Thymus (tissue), 11 donors: ENCODE measurements at regions not wholly inside any gene's neighbourhood (a gene's known extent, or its start where the extent isn't known, plus 50 kb on each side); places are given as distances from the start of the nearest gene placed in this dataset.

ENCODE experiments used
- DNase-seq, 9 donors: peaks; one replicate each; pipeline ENCODE4 v3.0.0-alpha.2; 2013; ENCODE audit warnings: low spot score in 9 of 9, low read depth in 6 of 9, missing footprints in 1 of 9
- H3K27ac ChIP-seq, 2 donors: one replicate each; pipeline ENCODE4 v1.5.1; 2013; ENCODE audit warnings: control low read depth in 1 of 2, low read depth in 1 of 2, low read length in 1 of 2, mild to moderate bottlenecking in 1 of 2, moderate library complexity in 1 of 2
- H3K27me3 ChIP-seq, 2 donors: one replicate each; pipeline ENCODE4 v1.5.1; 2013; ENCODE audit warnings: low read length in 1 of 2; ENCODE audit not compliant: control insufficient read depth in 2 of 2, insufficient read depth in 1 of 2
- H3K36me3 ChIP-seq, 2 donors: one replicate each; pipeline ENCODE4 v1.5.1; 2013; ENCODE audit warnings: low read length in 1 of 2, mild to moderate bottlenecking in 1 of 2, moderate library complexity in 1 of 2; ENCODE audit not compliant: control insufficient read depth in 2 of 2, insufficient read depth in 2 of 2
- H3K4me1 ChIP-seq, 2 donors: one replicate each; pipeline ENCODE4 v1.5.1; 2013; ENCODE audit warnings: low read length in 2 of 2; ENCODE audit not compliant: control insufficient read depth in 2 of 2, insufficient read depth in 2 of 2
- H3K4me3 ChIP-seq, 2 donors: one replicate each; pipeline ENCODE4 v1.5.1; 2013; ENCODE audit warnings: low read length in 2 of 2, control low read depth in 1 of 2, mild to moderate bottlenecking in 1 of 2
- H3K9me3 ChIP-seq, 2 donors: one replicate each; pipeline ENCODE4 v1.5.1; 2013; ENCODE audit warnings: low read length in 1 of 2, mild to moderate bottlenecking in 1 of 2; ENCODE audit not compliant: control insufficient read depth in 2 of 2, insufficient read depth in 1 of 2
- WGBS: extraction: QIAGEN DNeasy Blood & Tissue Kit; methylation state at CpG from one replicate; pipeline ENCODE4 v1.1.7; 2013; 5-methylcytosine and 5-hydroxymethylcytosine counted together
- donor health status: healthy.

DNA sequence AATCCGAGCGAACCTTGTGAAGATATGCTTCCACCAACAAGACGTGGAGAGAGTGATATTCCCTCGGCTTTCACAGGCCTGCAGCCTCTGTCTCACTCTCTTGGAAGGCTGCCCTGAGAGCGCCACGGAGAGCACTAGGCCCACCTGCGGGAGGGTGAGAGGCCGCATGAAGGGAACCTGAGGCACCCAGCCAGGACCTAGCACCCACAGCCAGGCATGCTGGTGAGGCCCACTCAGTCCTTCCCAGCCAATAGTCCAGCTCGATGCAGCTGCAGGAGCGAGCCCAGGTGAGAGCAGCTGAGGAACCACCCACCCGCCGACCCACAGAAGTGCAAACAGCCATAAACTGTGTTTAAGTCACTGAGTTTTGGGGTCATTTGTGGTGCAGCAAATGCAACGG, 227.2 kb downstream of the QKI start:
- Histone ChIP-seq H3K36me3 (no peaks in the 10 kb centered on the region), H3K4me1 (no peaks in the 10 kb centered on the region), H3K27me3 (no peaks in the 10 kb centered on the region), H3K27ac (no peak overlapping the region), H3K9me3 (no peaks in the 10 kb centered on the region), H3K4me3 (no peak overlapping the region)
- 95% methylated on average over 13 of the region's 13 CpGs for WGBS
- DNase-seq: no peak

DNA sequence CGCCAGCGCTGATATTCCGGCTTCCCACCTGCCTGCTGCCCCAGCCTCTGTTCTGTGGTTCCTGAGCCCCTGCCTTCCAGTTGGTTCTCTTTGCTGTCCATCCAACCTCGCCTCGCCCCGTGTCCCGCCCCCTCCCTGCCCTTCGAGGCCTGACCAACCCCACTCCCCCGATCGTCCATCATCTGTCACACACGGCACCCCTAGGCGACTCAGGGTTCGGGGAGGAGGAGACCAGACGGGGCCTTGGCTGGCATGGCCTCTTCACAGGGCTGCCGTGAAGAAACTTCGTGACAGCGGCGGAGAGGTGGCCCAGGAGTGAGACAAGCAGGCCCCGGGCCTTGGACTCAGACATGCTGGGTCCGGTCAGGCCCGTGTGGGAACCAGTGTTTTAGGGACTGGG, 226.1 kb downstream of the QKI start:
- DNase-seq: no peak
- Histone ChIP-seq H3K4me1 (no peaks in the 10 kb centered on the region), H3K4me3 (no peak overlapping the region), H3K9me3 (no peaks in the 10 kb centered on the region), H3K27ac (no peak overlapping the region), H3K27me3 (no peaks in the 10 kb centered on the region), H3K36me3 (no peaks in the 10 kb centered on the region)
- 95% methylated on average over 21 of the region's 21 CpGs for WGBS

DNA sequence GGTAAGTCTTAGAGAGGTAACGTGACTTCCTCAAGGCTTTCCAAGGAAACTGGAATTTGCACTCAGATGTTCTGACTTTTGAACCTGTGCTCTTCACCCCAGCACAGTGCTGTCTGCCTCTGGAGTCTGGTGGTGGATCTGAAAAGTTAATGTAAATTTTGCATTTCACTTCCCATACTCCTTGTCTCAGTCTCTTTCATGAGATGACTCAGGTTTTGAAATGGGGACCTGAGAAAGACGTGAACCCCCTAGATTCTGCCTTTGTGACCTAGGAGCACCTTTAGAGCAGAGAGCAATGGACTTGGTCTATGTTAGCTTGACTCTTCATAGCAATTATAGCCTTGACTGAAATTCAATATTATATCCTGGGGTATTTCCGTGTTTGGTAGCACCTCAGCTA, 223.0 kb downstream of the QKI start:
- 74% methylated on average over 3 of the region's 3 CpGs for WGBS
- H3K36me3 ChIP-seq: no peaks in the 10 kb centered on the region
- no peaks in the 10 kb centered on the region for H3K27me3 ChIP-seq
- H3K27ac ChIP-seq: no peak overlapping the region
- no peaks in the 10 kb centered on the region for H3K9me3 ChIP-seq
- H3K4me1 ChIP-seq: no peaks in the 10 kb centered on the region
- DNase-seq: no peak
- no peak overlapping the region for H3K4me3 ChIP-seq

DNA sequence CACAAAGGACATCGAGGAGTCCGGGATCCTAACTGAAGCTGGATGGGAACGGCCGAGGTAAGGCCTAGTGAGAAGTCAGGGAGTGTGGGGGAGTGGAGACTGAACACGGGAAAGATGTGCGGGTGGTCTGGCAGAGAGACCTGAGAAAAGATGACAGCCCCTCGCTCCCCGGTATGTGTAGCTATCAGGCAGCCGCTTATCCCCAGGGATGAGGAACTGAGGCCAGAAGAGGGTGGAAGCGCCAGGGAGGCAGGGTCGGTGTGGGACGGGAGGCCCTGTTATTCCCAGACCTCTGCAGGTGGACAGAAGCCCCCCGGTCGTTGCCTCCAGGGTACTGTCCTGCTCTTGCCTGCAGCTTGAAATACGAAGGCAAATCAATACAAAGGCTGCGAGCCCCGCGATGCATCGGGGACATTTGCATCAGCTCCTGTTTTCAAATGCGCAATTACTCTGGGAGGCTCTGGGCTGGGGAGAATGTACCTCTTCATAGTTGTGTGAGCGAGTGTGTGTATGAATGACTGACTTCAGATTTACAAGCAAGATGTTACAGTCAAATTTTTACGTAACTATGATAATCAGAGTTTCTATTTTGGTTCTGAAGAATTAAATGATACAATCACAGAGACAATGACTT, 221.3 kb downstream of the QKI start:
- DNase-seq: no peak
- H3K4me1 ChIP-seq: no peaks in the 10 kb centered on the region
- H3K4me3 ChIP-seq: no peak overlapping the region
- WGBS: 77% methylated on average over 22 of the region's 22 CpGs
- H3K9me3 ChIP-seq: peaks cover 0 to 4% of the 10 kb centered on the region in 2 donors
- no peaks in the 10 kb centered on the region for H3K36me3 ChIP-seq
- H3K27me3 ChIP-seq: peaks cover under 1 to 14% of the 10 kb centered on the region in 2 donors
- no peak overlapping the region for H3K27ac ChIP-seq

DNA sequence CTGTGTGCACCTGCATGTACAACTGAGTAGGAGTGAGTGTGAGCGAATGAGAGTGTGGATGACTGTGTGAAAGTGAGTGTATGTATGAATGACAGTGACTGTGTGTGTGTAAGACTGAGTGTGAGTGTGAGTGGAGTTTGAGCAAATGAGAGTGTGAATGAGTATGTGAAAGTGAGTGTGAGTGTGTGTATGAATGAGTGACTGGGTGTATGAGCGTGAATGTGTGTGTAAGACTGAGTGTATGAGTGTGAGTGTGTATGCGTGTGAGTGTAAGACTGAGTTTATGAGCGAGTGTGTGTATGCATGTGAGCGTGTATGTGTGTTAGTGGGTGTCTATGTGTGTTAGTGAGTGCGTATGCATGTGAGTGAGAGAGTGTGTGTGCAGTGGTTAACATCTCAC, 220.8 kb downstream of the QKI start:
- H3K27ac ChIP-seq: no peak overlapping the region
- 97% methylated on average over 6 of the region's 6 CpGs for WGBS
- peaks cover 1 to 9% of the 10 kb centered on the region in 2 donors for H3K9me3 ChIP-seq
- no peaks in the 10 kb centered on the region for H3K36me3 ChIP-seq
- no peak overlapping the region for H3K4me3 ChIP-seq
- no peaks in the 10 kb centered on the region for H3K4me1 ChIP-seq
- DNase-seq: no peak
- peaks cover 3 to 19% of the 10 kb centered on the region in 2 donors for H3K27me3 ChIP-seq

DNA sequence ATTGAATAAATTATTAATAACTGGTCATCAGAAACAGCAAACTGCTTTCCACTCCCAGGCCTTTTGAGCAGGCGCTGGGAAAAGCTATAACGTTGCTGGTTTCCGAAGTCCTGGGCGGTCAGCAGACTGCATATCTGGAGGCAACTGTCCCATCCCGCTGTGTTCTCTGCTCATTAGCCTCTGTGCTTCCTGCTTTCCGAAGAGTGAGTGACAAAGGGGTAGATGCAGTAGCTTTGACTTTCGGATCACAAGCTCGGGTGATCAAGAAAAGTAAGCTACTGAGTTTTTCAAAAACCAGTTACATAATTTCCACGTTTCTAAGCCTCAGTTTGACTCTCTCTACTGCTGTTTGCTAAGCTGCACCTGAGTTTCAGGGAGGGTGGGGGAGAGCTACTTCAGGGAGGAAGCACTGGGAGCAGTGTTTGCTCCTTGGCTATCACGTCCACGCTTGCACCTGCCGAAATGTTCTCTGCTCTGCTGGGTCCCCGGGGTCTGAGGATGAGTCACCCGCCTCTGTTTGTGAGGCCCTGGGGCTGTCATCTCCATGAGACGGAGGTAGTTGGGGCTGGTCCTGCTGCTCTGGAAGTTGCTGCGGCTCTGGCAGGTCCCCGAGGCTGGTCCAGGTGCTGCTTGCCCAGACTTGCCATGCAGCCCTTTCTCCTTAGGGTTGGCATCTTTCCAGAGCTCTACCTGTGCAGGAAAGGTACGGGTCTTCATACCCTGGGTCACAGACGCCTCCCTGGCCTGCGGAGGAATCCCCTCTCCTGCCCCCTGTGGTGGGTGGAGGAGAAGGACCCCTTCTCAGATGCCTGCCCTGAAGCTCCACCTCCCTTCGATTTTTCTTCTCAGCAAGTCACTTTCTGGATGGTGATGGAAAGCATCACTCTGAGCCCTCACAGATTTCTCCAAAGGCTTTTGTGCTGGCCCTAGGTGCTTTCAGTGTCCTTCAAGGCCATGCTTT, 220.0 kb downstream of the QKI start:
- DNase-seq: no peak
- WGBS: 87% methylated on average over 21 of the region's 21 CpGs

DNA sequence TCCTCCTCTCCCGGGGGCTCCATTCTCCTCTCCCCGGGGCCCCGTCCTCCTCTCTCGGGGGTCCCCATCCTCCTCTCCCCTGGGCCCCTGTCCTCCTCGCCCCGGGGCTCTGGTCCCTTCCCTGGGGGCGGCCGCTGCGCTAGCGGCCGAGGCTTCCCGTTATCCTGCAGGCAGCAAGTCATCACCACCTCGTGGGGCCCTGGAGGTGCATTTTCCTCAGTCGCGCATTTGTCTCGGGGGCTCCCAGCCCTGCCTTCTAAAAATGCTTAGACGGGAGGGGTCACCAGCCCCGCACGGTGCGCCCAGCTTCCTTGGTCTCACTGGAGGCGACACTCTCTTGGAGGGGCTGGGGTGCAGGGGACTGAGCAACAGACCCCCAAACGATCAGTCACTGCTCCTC, 216.5 kb downstream of the QKI start:
- Histone ChIP-seq H3K27ac (no peak overlapping the region), H3K4me3 (no peak overlapping the region), H3K9me3 (peaks cover 1 to 13% of the 10 kb centered on the region in 2 donors), H3K27me3 (peaks cover 3 to 28% of the 10 kb centered on the region in 2 donors), H3K4me1 (no peaks in the 10 kb centered on the region), H3K36me3 (no peaks in the 10 kb centered on the region)
- WGBS: 42% methylated on average over 22 of the region's 22 CpGs
- no peak for DNase-seq

More for the DNA sequence above, 220.0 kb downstream of the QKI start:
- Histone ChIP-seq H3K27me3 (peaks cover 3 to 27% of the 10 kb centered on the region in 2 donors), H3K27ac (no peak overlapping the region), H3K4me3 (no peak overlapping the region), H3K36me3 (no peaks in the 10 kb centered on the region), H3K4me1 (no peaks in the 10 kb centered on the region), H3K9me3 (peaks cover 1 to 13% of the 10 kb centered on the region in 2 donors)

DNA sequence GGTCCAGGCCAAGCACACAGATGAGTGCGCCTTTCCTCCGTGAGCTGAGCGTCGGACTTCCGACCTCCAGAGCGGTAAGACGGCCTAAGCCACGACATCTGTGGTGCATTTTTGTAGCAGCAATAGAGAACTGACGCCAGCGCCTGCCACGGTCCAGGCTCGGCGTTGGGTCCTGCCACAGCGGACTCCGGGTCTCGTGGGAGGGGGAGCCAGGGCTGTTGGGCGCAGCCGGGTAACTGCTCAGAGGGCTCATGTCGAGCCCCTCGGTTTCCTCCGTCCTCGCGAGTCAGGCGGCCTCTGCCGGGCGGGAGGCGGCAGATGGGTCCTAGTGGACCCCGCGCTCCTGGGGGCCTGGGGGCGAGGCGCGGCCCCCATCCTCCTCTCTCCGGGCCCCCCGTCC, 216.1 kb downstream of the QKI start:
- WGBS: 20% methylated on average over 34 of the region's 34 CpGs
- Histone ChIP-seq H3K27me3 (peaks cover 3 to 28% of the 10 kb centered on the region in 2 donors), H3K4me1 (no peaks in the 10 kb centered on the region), H3K36me3 (no peaks in the 10 kb centered on the region), H3K9me3 (peaks cover 1 to 13% of the 10 kb centered on the region in 2 donors), H3K4me3 (no peak overlapping the region), H3K27ac (no peak overlapping the region)
- DNase-seq: no peak

DNA sequence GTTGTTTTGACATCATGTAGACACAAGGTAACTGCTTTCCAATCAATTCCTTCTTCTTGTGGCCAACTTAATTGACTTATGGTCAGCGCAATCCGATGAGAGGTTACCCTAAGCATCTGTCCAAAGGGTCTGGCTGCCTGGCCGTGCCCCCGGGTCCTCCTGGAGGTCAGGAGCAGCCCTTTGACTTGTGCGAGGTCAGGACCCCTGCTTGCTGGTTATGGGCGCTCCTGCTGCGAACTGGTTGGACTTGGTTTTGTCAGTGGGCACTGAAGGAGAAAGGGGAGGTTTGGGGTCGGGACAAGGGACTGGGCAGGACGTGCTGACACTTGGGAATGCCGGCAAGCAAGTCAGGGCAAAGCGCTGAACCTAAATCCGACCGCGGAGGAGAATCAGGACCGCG, 215.6 kb downstream of the QKI start:
- no peak overlapping the region for H3K4me3 ChIP-seq
- DNase-seq: no peak
- H3K27me3 ChIP-seq: peaks cover 3 to 28% of the 10 kb centered on the region in 2 donors
- H3K9me3 ChIP-seq: peaks cover 1 to 13% of the 10 kb centered on the region in 2 donors
- no peaks in the 10 kb centered on the region for H3K4me1 ChIP-seq
- H3K27ac ChIP-seq: no peak overlapping the region
- WGBS: 69% methylated on average over 16 of the region's 16 CpGs
- no peaks in the 10 kb centered on the region for H3K36me3 ChIP-seq
